ENCODE measurements at regions not wholly inside any gene's neighbourhood (a gene's known extent, or its start where the extent isn't known, plus 50 kb on each side); places are given as distances from the start of the nearest gene placed in this dataset.
"Not testable (repeated sequence)": the region's sequence is repeated elsewhere in the genome, so short reads cannot be mapped to it uniquely, and the experiment has no call there.

DNA sequence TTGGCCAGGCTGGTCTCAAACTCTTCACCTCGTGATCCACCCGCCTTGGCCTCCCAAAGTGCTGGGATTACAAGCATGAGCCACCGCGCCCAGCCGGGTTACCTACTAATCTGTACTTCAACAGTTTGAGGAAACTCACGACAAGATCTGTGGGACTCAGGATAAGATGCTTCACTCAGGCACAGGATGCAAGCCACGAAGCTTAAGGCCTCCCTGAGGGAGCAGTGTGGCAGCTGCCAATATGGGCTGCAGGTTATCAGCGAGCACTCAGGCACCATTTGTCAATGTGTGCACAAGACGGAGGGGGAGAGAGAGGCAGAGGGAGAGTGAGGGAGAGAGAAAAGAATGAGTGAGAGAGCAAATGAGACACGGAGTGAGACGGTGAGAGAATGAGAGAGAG, 173.6 kb upstream of the RAB6C start:
- DNase-seq (ENCODE audit: low read depth in 2 of 2, low spot score in 1 of 2) = no peak

GRCh38 chr2:129806317-129806716, 173.1 kb upstream of the RAB6C start:
- no peak for DNase-seq (ENCODE audit: low read depth in 2 of 2, low spot score in 1 of 2)

GRCh38 chr2:129806990-129807389, 172.5 kb upstream of the RAB6C start:
- DNase-seq (ENCODE audit: low read depth in 2 of 2, low spot score in 1 of 2) = no peak

DNA sequence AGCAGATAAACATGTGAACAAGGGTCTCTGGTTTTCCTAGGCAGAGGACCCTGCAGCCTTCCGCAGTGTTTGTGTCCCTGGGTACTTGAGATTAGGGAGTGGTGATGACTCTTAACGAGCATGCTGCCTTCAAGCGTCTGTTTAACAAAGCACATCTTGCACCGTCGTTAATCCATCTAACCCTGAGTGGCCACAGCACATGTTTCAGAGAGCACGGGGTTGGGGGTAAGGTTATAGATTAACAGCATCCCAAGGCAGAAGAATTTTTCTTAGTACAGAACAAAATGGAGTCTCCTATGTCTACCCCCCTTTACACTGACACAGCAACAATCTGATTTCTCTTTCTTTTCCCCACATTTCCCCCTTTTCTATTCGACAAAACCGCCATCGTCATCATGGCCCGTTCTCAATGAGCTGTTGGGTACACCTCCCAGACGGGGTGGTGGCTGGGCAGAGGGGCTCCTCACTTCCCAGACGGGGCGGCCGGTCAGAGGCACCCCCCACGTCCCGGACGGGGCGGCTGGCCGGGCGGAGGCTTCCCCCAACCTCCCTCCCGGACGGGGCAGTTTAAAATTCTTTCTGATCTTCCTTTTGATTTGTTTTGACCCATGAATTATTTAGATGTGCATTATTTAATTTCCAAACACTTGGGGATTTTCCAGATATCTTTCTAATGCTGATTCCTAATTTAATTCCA, 171.7 kb upstream of the RAB6C start:
- not testable (repeated sequence) for DNase-seq (ENCODE audit: low read depth in 2 of 2, low spot score in 1 of 2)

GRCh38 chr2:129810521-129810920, 168.9 kb upstream of the RAB6C start:
- no peak for DNase-seq (ENCODE audit: low read depth in 2 of 2, low spot score in 1 of 2)

- no peak for DNase-seq (ENCODE audit: low read depth in 2 of 2, low spot score in 1 of 2)
Observed at GRCh38 chr2:129812071-129812470, 167.4 kb upstream of the RAB6C start.

DNA sequence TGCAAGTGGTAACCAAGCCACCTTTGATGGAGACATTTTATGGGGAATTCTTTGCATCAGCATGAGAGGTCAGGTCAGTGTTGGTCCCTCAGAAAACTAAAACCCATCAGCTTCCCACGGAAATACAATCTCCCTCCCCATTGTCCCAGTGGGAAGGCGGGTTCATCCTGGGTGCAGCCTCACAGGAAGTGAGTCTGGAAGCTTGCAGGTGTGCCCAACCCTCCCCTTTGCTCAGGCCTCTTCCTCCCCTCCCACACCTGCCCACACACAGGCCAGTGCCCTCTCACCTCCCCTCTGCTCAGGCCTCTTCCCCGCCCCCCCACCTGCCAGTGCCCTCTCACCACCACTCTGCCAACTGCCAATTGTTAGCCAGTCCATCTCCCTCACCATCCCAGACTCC, 166.8 kb upstream of the RAB6C start:
- no peak for DNase-seq (ENCODE audit: low read depth in 2 of 2, low spot score in 1 of 2)

GRCh38 chr2:129813404-129813803, 166.1 kb upstream of the RAB6C start:
- DNase-seq (ENCODE audit: low read depth in 2 of 2, low spot score in 1 of 2) = no peak

DNA sequence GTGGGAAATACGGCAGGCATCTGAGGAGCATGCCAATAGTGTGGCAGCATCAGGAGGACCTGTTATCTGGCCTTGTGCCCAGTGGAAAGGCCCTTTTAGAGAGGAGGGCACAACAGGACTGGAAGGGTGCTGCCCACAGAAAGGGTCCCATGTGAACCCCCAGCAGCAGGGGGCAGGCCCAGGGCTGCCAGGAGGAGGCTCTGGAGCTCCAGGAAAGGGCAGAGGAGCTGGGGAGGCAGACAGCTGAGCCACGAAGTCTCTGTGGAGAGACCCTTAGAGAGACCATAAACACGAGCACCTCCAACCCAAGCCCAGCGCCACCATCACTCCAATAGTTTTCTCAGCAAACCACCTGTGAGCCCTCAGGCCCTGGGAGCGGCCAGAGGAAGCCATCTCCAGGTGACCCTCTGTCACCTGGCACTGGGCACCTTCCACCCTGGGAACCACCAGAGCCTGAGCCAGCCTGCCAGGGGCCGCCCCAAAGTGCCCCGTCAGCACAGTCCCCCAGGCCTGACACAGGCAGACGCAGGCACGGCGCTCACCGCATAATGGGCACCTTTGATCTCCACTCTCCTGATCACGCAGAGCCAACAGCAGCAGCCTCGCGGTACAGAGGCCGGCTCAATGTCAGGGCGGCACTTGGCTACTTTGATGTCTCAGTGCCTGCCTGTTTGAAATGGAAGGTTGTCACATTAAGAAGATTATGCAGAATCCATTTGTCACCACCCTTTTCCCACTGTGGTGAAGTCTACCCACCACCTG, 162.5 kb upstream of the RAB6C start:
- DNase-seq (ENCODE audit: low read depth in 2 of 2, low spot score in 1 of 2) = no peak

- DNase-seq (ENCODE audit: low read depth in 2 of 2, low spot score in 1 of 2) = no peak
Observed at GRCh38 chr2:129819855-129820254, 159.6 kb upstream of the RAB6C start.

- DNase-seq (ENCODE audit: low read depth in 2 of 2, low spot score in 1 of 2) = no peak
Observed at GRCh38 chr2:129820908-129821307, 158.6 kb upstream of the RAB6C start.

- DNase-seq (ENCODE audit: low read depth in 2 of 2, low spot score in 1 of 2) = no peak
Observed at GRCh38 chr2:129821445-129821844, 158.0 kb upstream of the RAB6C start.

GRCh38 chr2:129823044-129823443, 156.4 kb upstream of the RAB6C start:
- DNase-seq (ENCODE audit: low read depth in 2 of 2, low spot score in 1 of 2) = no peak

GRCh38 chr2:129827311-129828090, 152.0 kb upstream of the RAB6C start:
- DNase-seq (ENCODE audit: low read depth in 2 of 2, low spot score in 1 of 2) = no peak

DNA sequence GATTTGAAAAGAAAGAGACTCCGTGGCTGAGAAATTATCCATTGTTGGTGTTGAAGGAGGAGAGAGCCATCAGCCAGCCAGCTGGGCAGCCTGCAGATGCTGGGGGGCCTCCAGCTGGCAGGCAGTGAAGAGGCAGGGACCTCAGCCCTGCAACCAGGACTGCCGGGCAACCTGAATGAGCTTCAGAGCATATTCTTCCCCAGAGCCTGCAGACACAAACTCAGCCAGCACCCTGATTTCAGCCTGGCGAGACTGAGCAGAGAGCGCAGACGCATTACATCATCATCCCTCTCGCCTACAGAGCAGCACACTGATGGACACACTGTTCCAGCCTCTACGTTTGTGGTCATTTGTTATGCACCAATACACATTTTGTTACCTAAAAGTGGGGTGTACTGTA, 150.7 kb upstream of the RAB6C start:
- no peak for DNase-seq (ENCODE audit: low read depth in 2 of 2, low spot score in 1 of 2)

DNA sequence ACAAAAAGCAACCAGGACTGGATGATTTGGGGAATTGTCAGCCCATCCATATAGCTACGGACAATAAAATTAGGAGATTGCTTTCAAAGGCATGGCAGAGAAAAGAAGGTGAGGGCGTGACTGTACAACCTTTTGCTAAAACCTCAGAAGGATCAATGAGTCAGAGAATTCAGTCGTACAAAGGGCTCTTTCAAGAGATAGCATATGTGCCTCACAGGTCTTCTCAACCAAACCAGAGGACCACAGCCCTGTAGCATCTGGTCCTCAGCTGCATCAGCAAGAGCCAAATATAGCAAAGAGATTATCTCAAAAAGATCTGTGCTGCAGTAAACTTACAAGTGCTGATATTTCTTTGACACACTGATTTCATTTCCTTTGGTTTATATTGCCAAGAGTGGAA, 149.9 kb upstream of the RAB6C start:
- DNase-seq (ENCODE audit: low read depth in 2 of 2, low spot score in 1 of 2) = no peak

GRCh38 chr2:129831018-129831417, 148.4 kb upstream of the RAB6C start:
- DNase-seq (ENCODE audit: low read depth in 2 of 2, low spot score in 1 of 2) = no peak

- DNase-seq (ENCODE audit: low read depth in 2 of 2, low spot score in 1 of 2) = not testable (repeated sequence)
Observed at GRCh38 chr2:129833465-129833864, 146.0 kb upstream of the RAB6C start.

DNA sequence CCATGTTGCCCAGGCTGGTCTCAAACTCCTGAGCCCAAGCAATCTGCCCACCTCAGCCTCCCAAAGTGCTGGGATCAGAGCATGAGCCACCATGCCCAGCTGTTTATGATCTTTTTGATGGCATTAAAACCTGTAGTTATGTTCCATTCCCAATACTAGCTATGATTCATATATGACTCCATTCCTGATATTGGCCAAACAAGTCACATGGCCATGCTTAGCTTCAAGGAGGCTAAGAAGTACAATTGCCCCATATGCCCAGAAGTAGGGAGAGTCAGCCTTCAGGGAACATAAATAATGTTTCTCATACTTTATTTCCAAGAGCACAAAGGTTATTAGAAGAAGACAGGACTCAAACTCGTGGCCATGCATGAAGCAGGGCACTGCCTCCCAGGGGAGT, 132.4 kb upstream of the RAB6C start:
- no peak for DNase-seq (ENCODE audit: low read depth in 2 of 2, low spot score in 1 of 2)

GRCh38 chr2:129849559-129850160, 129.8 kb upstream of the RAB6C start:
- DNase-seq (ENCODE audit: low read depth in 2 of 2, low spot score in 1 of 2) = no peak

- DNase-seq (ENCODE audit: low read depth in 2 of 2, low spot score in 1 of 2) = no peak
Observed at GRCh38 chr2:129857200-129857599, 122.3 kb upstream of the RAB6C start.

- no peak for DNase-seq (ENCODE audit: low read depth in 2 of 2, low spot score in 1 of 2)
Observed at GRCh38 chr2:129859175-129859574, 120.3 kb upstream of the RAB6C start.
